ENCODE measurements at regions not wholly inside any gene's neighbourhood (a gene's known extent, or its start where the extent isn't known, plus 50 kb on each side); places are given as distances from the start of the nearest gene placed in this dataset.

- no peak overlapping the region for H3K4me3 ChIP-seq (ENCODE audit: low read length in 2 of 2)
- no peaks in the 10 kb centered on the region for H3K36me3 Mint-ChIP-seq
- ChIA-PET POLR2A (ENCODE audit: partially characterized antibody) (no interaction called here), CTCF (ENCODE audit: partially characterized antibody) (no interaction called here)
- peaks cover 21 to 33% (median 27%) of the 10 kb centered on the region in 4 donors for H3K4me1 Mint-ChIP-seq
- H3K36me3 ChIP-seq (ENCODE audit: insufficient read depth, low read length): no peaks in the 10 kb centered on the region
- H3K9me3 Mint-ChIP-seq: peaks cover 0 to 2% (median 0%) of the 10 kb centered on the region in 8 donors
- no peaks in the 10 kb centered on the region for H3K9me3 ChIP-seq (ENCODE audit: control insufficient read depth in 1 of 2, low read length in 2 of 2)
- peak overlapping the region in 1 of 7 donors; percentile 10 for H3K27ac Mint-ChIP-seq
- H3K27me3 Mint-ChIP-seq: no peaks in the 10 kb centered on the region
- no peak for DNase-seq
- peaks cover 19% of the 10 kb centered on the region for H3K4me1 ChIP-seq (ENCODE audit: insufficient read depth, low read length)
- no peaks in the 10 kb centered on the region for H3K27me3 ChIP-seq (ENCODE audit: insufficient read depth, low read length)
- intact Hi-C loops (cut with micrococcal nuclease): no loop called here
- no peak overlapping the region for H3K4me3 Mint-ChIP-seq
- H3K27ac ChIP-seq (ENCODE audit: low read depth, low read length): no peak overlapping the region
Measured at GRCh38 chr3:153458881-153459280, 296.9 kb downstream of the RAP2B start.

DNA sequence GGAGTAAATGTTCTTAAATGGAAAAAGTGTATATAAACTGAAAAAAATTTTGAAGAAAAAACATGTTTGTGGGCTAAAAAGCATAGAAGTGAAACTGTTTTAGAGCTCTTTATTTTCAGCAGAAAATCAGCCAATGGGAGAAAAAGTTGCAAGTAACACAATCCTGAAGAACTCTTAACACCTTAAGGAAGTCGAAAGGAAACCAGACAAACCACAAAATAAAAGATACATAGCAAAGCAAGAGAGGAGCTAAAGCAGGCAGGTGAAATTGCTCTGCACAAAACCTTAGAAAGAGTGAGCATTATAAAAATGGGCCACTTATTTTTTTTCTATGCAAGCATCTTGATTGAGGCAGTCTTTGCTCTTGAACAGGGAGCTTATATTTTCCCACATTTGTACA, 300.5 kb downstream of the RAP2B start:
- intact Hi-C loops (cut with micrococcal nuclease): loop anchor here (1.0 kb wide), 1 partner anchor 300 kb away; the partner anchor contains the start of gene RAP2B
- CTCF ChIA-PET (ENCODE audit: partially characterized antibody): interaction anchor here (1.0 kb wide), 1 partner anchor 51 kb away, joined by 4 read pairs; no protein-coding TSS in a partner anchor
- H3K27ac ChIP-seq (ENCODE audit: low read depth, low read length): no peak overlapping the region

DNA sequence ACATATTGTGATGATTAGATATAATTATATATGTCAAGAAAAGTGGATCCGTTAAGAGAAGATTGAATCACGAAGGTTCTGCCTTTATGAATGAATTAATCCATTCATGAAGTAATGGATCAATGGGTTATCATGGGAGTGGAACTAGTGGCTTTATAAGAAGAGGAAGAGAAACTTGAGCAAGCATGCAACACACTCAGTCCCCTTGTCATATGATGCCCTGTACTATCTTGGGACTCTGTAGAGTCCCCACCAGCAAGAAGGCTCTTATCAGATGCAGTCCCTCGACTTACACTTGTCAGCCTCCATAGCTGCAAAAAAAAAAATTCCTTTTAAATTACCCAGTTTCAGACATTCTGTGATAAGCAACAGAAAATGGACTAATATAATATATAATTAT, 301.9 kb downstream of the RAP2B start:
- Mint-ChIP-seq H3K4me1 (peaks cover 27 to 49% (median 37%) of the 10 kb centered on the region in 4 donors), H3K4me3 (no peak overlapping the region), H3K27me3 (no peaks in the 10 kb centered on the region), H3K9me3 (peaks cover 0 to 2% (median 0%) of the 10 kb centered on the region in 8 donors), H3K36me3 (no peaks in the 10 kb centered on the region), H3K27ac (peak overlapping the region in 1 of 7 donors; percentile 65)
- DNase-seq: no peak
- ChIA-PET CTCF (ENCODE audit: partially characterized antibody) (no interaction called here), POLR2A (ENCODE audit: partially characterized antibody) (interaction anchor here (0.6 kb wide), 1 partner anchor 162 kb away, joined by 6 read pairs; no protein-coding TSS in a partner anchor)
- Histone ChIP-seq H3K9me3 (ENCODE audit: control insufficient read depth in 1 of 2, low read length in 2 of 2) (no peaks in the 10 kb centered on the region), H3K36me3 (ENCODE audit: insufficient read depth, low read length) (no peaks in the 10 kb centered on the region), H3K27me3 (ENCODE audit: insufficient read depth, low read length) (no peaks in the 10 kb centered on the region), H3K4me1 (ENCODE audit: insufficient read depth, low read length) (peaks cover 19% of the 10 kb centered on the region), H3K27ac (ENCODE audit: low read depth, low read length) (no peak overlapping the region), H3K4me3 (ENCODE audit: low read length in 2 of 2) (no peak overlapping the region)
- intact Hi-C loops (cut with micrococcal nuclease): no loop called here

More for the DNA sequence above, 300.5 kb downstream of the RAP2B start:
- peak in 4 of 5 donors; percentile 29 to 43 (median 36) for DNase-seq
- Histone ChIP-seq H3K9me3 (ENCODE audit: control insufficient read depth in 1 of 2, low read length in 2 of 2) (no peaks in the 10 kb centered on the region), H3K27me3 (ENCODE audit: insufficient read depth, low read length) (no peaks in the 10 kb centered on the region), H3K36me3 (ENCODE audit: insufficient read depth, low read length) (no peaks in the 10 kb centered on the region), H3K4me1 (ENCODE audit: insufficient read depth, low read length) (peaks cover 19% of the 10 kb centered on the region), H3K4me3 (ENCODE audit: low read length in 2 of 2) (no peak overlapping the region)
- peaks cover 0 to 2% (median 0%) of the 10 kb centered on the region in 8 donors for H3K9me3 Mint-ChIP-seq
- H3K27me3 Mint-ChIP-seq: no peaks in the 10 kb centered on the region
- POLR2A ChIA-PET (ENCODE audit: partially characterized antibody): interaction anchor here (0.7 to 1.1 kb wide), 2 partner anchors 163 to 302 kb away, joined by 3 to 5 read pairs; no protein-coding TSS in a partner anchor
- peak overlapping the region in 5 of 8 donors; percentile 31 to 78 (median 48) for H3K4me3 Mint-ChIP-seq
- H3K36me3 Mint-ChIP-seq: no peaks in the 10 kb centered on the region
- H3K4me1 Mint-ChIP-seq: peaks cover 27 to 50% (median 37%) of the 10 kb centered on the region in 4 donors
- H3K27ac Mint-ChIP-seq: peak overlapping the region; percentile 7 to 74 (median 57)

- Histone ChIP-seq H3K27me3 (ENCODE audit: insufficient read depth, low read length) (no peaks in the 10 kb centered on the region), H3K9me3 (ENCODE audit: control insufficient read depth in 1 of 2, low read length in 2 of 2) (no peaks in the 10 kb centered on the region), H3K4me1 (ENCODE audit: insufficient read depth, low read length) (no peaks in the 10 kb centered on the region), H3K36me3 (ENCODE audit: insufficient read depth, low read length) (no peaks in the 10 kb centered on the region), H3K4me3 (ENCODE audit: low read length in 2 of 2) (no peak overlapping the region), H3K27ac (ENCODE audit: low read depth, low read length) (no peak overlapping the region)
- no peak overlapping the region for H3K27ac Mint-ChIP-seq
- CTCF ChIA-PET (ENCODE audit: partially characterized antibody): no interaction called here
- DNase-seq: no peak
- intact Hi-C loops (cut with micrococcal nuclease): no loop called here
- H3K4me3 Mint-ChIP-seq: no peak overlapping the region
- H3K36me3 Mint-ChIP-seq: no peaks in the 10 kb centered on the region
- H3K9me3 Mint-ChIP-seq: no peaks in the 10 kb centered on the region
- H3K27me3 Mint-ChIP-seq: no peaks in the 10 kb centered on the region
- POLR2A ChIA-PET (ENCODE audit: partially characterized antibody): no interaction called here
- peaks cover 4 to 15% (median 10%) of the 10 kb centered on the region in 4 donors for H3K4me1 Mint-ChIP-seq
Measured at GRCh38 chr3:153469162-153469561, 307.1 kb downstream of the RAP2B start.

DNA sequence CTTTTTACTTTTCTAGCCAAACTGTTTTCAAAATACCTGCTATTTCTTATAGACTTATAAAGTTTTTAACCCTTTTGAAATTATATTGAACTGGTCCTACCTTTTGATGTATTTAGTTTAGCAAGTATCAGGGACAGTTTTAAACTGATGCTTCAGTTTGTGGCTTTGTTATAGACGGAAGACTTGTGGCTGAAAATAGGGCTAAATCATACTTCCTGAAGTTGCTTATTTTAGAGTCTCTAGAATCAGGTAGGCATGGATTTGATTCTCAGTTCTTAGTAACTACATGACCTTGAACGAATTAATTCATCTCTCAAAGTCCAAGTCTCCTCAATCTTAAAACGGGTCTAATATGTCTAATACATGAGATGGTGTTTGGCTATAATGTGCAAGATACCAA, 322.8 kb downstream of the RAP2B start:
- peak overlapping the region in 4 of 7 donors; percentile 18 to 78 (median 48) for H3K27ac Mint-ChIP-seq
- H3K36me3 ChIP-seq (ENCODE audit: insufficient read depth, low read length): no peaks in the 10 kb centered on the region
- H3K4me1 Mint-ChIP-seq: peaks cover 9 to 15% (median 10%) of the 10 kb centered on the region in 4 donors
- H3K4me3 Mint-ChIP-seq: peak overlapping the region in 2 of 8 donors; percentile 20 to 28
- peaks cover 9% of the 10 kb centered on the region for H3K4me1 ChIP-seq (ENCODE audit: insufficient read depth, low read length)
- H3K27ac ChIP-seq (ENCODE audit: low read depth, low read length): no peak overlapping the region
- CTCF ChIA-PET (ENCODE audit: partially characterized antibody): no interaction called here
- H3K27me3 Mint-ChIP-seq: no peaks in the 10 kb centered on the region
- no peak for DNase-seq
- intact Hi-C loops (cut with micrococcal nuclease): no loop called here
- no peaks in the 10 kb centered on the region for H3K9me3 ChIP-seq (ENCODE audit: control insufficient read depth in 1 of 2, low read length in 2 of 2)
- POLR2A ChIA-PET (ENCODE audit: partially characterized antibody): no interaction called here
- no peaks in the 10 kb centered on the region for H3K36me3 Mint-ChIP-seq
- no peak overlapping the region for H3K4me3 ChIP-seq (ENCODE audit: low read length in 2 of 2)
- no peaks in the 10 kb centered on the region for H3K9me3 Mint-ChIP-seq
- H3K27me3 ChIP-seq (ENCODE audit: insufficient read depth, low read length): no peaks in the 10 kb centered on the region

GRCh38 chr3:153495422-153495821, 333.4 kb downstream of the RAP2B start:
- CTCF ChIA-PET (ENCODE audit: partially characterized antibody): no interaction called here
- Mint-ChIP-seq H3K9me3 (no peaks in the 10 kb centered on the region), H3K36me3 (no peaks in the 10 kb centered on the region), H3K4me1 (peaks cover 0 to 4% (median 2%) of the 10 kb centered on the region in 4 donors), H3K27me3 (no peaks in the 10 kb centered on the region), H3K27ac (peak overlapping the region in 1 of 7 donors; percentile 12), H3K4me3 (no peak overlapping the region)
- Histone ChIP-seq H3K9me3 (ENCODE audit: control insufficient read depth in 1 of 2, low read length in 2 of 2) (no peaks in the 10 kb centered on the region), H3K4me3 (ENCODE audit: low read length in 2 of 2) (no peak overlapping the region), H3K36me3 (ENCODE audit: insufficient read depth, low read length) (no peaks in the 10 kb centered on the region), H3K4me1 (ENCODE audit: insufficient read depth, low read length) (no peaks in the 10 kb centered on the region), H3K27ac (ENCODE audit: low read depth, low read length) (no peak overlapping the region), H3K27me3 (ENCODE audit: insufficient read depth, low read length) (no peaks in the 10 kb centered on the region)
- POLR2A ChIA-PET (ENCODE audit: partially characterized antibody): no interaction called here
- DNase-seq: no peak
- intact Hi-C loops (cut with micrococcal nuclease): no loop called here

GRCh38 chr3:153502682-153503081, 340.7 kb downstream of the RAP2B start:
- ChIA-PET CTCF (ENCODE audit: partially characterized antibody) (interaction anchor here (1.5 kb wide), 1 partner anchor 10 kb away, joined by 4 read pairs; no protein-coding TSS in a partner anchor), POLR2A (ENCODE audit: partially characterized antibody) (no interaction called here)
- intact Hi-C loops (cut with micrococcal nuclease): no loop called here
- peaks cover 0 to 4% (median 0%) of the 10 kb centered on the region in 8 donors for H3K9me3 Mint-ChIP-seq
- H3K27ac Mint-ChIP-seq: no peak overlapping the region
- no peaks in the 10 kb centered on the region for H3K27me3 ChIP-seq (ENCODE audit: insufficient read depth, low read length)
- no peak overlapping the region for H3K4me3 ChIP-seq (ENCODE audit: low read length in 2 of 2)
- H3K4me3 Mint-ChIP-seq: no peak overlapping the region
- no peak for DNase-seq
- no peaks in the 10 kb centered on the region for H3K36me3 Mint-ChIP-seq
- H3K4me1 Mint-ChIP-seq: peaks cover 0 to 1% (median 0%) of the 10 kb centered on the region in 4 donors
- H3K36me3 ChIP-seq (ENCODE audit: insufficient read depth, low read length): no peaks in the 10 kb centered on the region
- H3K4me1 ChIP-seq (ENCODE audit: insufficient read depth, low read length): no peaks in the 10 kb centered on the region
- H3K9me3 ChIP-seq (ENCODE audit: control insufficient read depth in 1 of 2, low read length in 2 of 2): no peaks in the 10 kb centered on the region
- no peak overlapping the region for H3K27ac ChIP-seq (ENCODE audit: low read depth, low read length)
- H3K27me3 Mint-ChIP-seq: no peaks in the 10 kb centered on the region

Measured in CD4-positive, alpha-beta memory T cell (primary cell).